Kidney epithelial cell (primary cell): ENCODE measurements at regions not wholly inside any gene's neighbourhood (a gene's known extent, or its start where the extent isn't known, plus 50 kb on each side); places are given as distances from the start of the nearest gene placed in this dataset.

ENCODE experiments used
- DNase-seq: peaks from one replicate; pipeline ENCODE4 v3.0.0-alpha.2; 2010; ENCODE audit warnings: low read depth
- H3K27me3 ChIP-seq: 2 replicates; pipeline ENCODE4 v1.6.0; 2011; ENCODE audit warnings: low read length; ENCODE audit not compliant: control insufficient read depth, insufficient read depth
- H3K36me3 ChIP-seq: 2 replicates; pipeline ENCODE4 v1.5.1; 2011; ENCODE audit warnings: low read length; ENCODE audit not compliant: control insufficient read depth, insufficient read depth
- H3K4me3 ChIP-seq: 2 replicates; pipeline ENCODE4 v1.5.1; 2011; ENCODE audit warnings: low read depth, mild to moderate bottlenecking, control low read depth, low read length
- CTCF ChIP-seq: IDR thresholded peaks from 2 replicates; pipeline ENCODE4 v1.5.1; 2011; ENCODE audit warnings: mild to moderate bottlenecking, moderate library complexity, low read length, control low read depth, inconsistent platforms; ENCODE audit not compliant: insufficient read depth, poor library complexity, severe bottlenecking

- no peak for TF ChIP-seq CTCF
- Histone ChIP-seq H3K27me3 (no peaks in the 10 kb centered on the region), H3K36me3 (no peaks in the 10 kb centered on the region), H3K4me3 (no peak overlapping the region)
- no peak for DNase-seq
These were observed 1004.0 kb downstream of the ADGRL3 start for GRCh38 chr4:62204136-62204535.

DNA sequence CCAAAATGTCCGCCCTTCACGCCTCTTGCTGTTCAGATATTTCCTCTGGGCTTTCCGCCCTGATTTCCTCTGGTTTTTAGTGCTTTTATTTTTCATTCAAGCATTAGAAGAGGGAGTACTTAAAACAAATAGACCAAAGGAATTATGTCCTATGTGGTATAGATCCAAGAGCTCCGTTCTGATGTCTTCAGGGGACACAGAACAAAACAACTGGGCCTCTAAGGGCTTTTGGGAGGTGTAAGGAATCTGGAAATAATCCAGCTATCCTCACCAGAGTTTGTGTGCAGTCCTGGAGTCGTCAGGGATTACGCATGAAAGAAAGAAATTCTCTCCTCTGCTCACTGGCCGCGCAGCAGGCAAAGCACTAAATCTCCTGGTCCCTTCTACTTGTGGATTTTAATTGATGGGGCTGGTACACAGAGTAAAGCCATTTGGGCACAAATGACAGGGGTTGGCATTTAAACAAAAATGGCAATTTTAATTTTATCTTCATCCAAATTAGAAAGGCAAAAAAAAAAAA is 999.2 kb downstream of the ADGRL3 start:
- H3K4me3 ChIP-seq = no peak overlapping the region
- no peaks in the 10 kb centered on the region for H3K36me3 ChIP-seq
- no peaks in the 10 kb centered on the region for H3K27me3 ChIP-seq
- no peak for DNase-seq
- no peak for TF ChIP-seq CTCF

DNA sequence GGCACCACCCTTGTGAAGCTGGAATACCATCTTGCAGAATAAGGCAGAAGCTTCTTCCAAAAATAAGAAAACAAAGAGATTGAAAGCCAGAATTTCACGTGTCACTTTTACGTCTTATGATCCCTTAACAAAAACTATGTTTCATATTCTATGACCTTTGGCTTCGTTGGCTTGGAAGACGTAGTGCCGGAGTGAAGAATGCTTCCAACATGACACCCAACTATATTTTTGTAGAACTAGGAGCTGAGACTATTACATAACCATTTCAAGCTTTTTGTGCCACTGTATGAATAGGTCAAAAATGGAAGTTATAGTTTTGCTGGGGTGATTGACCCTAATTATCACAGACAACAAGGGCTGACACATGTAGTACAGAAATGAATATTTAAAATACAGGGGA is 996.2 kb downstream of the ADGRL3 start:
- Histone ChIP-seq H3K4me3 (no peak overlapping the region), H3K36me3 (no peaks in the 10 kb centered on the region), H3K27me3 (no peaks in the 10 kb centered on the region)
- no peak for TF ChIP-seq CTCF
- no peak for DNase-seq

DNA sequence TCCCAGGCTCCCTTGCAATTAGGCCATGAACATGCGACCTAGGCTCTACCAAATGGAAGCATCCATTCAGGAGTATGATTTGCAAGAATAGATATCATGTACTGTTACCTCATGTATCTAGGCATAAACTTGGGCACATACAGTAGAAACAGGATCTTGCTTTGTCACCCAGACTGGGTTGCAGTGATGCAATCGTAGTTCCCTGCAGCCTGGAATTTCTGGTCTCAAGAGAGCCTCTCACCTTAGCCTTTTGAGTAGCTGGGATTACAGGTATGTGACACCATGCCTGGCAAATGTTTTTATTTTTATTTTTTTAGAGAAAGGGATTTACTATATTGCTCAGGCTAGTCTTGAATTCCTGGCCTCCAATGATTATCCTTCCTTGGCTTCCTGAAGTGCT is 994.2 kb downstream of the ADGRL3 start:
- no peak for DNase-seq

GRCh38 chr4:62193761-62194160 is 993.6 kb downstream of the ADGRL3 start:
- Histone ChIP-seq H3K36me3 (no peaks in the 10 kb centered on the region), H3K4me3 (no peak overlapping the region), H3K27me3 (no peaks in the 10 kb centered on the region)
- DNase-seq = no peak
- no peak for TF ChIP-seq CTCF

More for the DNA sequence above, 994.2 kb downstream of the ADGRL3 start:
- Histone ChIP-seq H3K27me3 (no peaks in the 10 kb centered on the region), H3K4me3 (no peak overlapping the region), H3K36me3 (no peaks in the 10 kb centered on the region)
- no peak for TF ChIP-seq CTCF

GRCh38 chr4:62191451-62192240 is 991.5 kb downstream of the ADGRL3 start:
- no peak for DNase-seq
- TF ChIP-seq CTCF = no peak

More at GRCh38 chr4:62191451-62192240, 991.5 kb downstream of the ADGRL3 start:
- Histone ChIP-seq H3K36me3 (no peaks in the 10 kb centered on the region), H3K4me3 (no peak overlapping the region), H3K27me3 (no peaks in the 10 kb centered on the region)
